ENCODE measurements at regions not wholly inside any gene's neighbourhood (a gene's known extent, or its start where the extent isn't known, plus 50 kb on each side); places are given as distances from the start of the nearest gene placed in this dataset.
"Not testable (repeated sequence)": the region's sequence is repeated elsewhere in the genome, so short reads cannot be mapped to it uniquely, and the experiment has no call there.

DNA sequence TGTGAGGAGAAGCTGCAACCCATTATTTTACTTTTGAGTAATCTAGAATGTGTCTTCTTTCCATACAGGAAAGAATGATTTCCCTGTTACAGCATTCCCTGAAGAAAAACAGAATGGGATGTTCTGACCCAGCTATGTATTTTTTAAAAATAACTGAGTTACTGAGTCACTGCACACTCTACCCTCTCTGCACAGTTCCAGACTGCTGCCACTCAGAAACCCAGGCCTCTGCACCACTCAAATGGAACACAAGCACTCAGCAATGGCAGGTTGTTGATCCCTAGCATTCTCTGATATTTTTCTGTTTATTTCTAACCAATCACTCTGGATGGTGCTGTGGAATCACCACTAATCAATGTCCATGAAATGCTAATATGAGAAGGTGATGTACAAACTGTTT is 1300.0 kb upstream of the FAM98A start:
- no peak for DNase-seq

DNA sequence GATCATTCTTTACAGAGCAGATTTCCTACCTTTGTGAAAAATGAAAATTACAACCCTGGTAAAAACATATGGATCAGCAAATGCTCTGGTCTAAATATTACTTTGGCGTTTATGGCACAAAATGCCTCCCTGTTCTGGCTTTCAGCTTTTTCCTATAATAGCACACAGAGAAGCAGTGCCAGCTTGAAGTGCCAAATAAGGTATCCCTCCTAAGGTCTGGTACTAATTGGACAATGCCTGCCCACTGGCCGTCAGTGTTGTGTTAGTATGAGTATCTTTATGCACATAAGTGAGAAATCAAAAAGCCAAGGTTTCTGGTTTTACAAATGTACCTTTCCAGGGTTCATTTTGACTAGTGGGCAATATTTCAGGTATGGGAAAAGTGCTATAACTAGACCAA is 1293.7 kb upstream of the FAM98A start:
- DNase-seq = no peak

DNA sequence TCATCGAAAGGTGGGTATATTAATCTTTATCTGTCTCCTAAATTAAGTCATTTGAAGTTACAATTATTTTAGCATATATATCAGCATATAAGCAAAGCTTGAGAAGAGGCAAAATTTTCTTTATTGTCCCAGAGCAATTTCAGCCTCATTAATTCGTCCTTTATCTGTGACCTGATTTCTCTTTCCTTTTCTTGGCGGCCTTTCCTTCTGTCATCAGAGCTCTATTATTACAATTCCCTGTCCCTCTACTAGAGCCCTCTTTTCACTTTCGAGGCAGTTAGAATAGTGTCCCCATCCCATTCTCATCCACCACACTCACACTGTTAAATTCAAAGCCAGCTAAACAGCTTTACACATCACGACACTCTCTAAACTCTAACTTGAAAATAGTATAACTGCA is 1293.2 kb upstream of the FAM98A start:
- no peak for DNase-seq

- DNase-seq = no peak
Measured at GRCh38 chr2:34875091-34875745, 1276.1 kb upstream of the FAM98A start.

DNA sequence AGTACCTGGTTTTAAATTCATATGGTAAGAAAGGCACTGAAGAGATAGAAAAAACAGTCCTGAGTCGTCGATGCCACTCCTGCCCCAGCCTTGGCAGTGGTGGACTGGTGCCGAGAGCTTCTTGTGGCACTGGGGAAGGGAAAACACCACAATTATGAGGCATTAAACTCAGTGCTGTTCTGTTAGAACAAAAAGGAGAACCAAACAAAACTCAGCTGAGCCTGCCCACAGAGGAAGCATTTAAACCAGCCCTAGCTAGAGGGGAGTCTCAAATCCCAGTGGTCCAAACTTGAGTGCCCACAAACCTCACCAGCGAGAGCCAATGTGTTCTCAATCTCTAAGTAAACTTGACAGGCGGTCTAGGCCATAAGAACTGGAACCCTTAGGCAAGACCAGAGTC is 1254.5 kb upstream of the FAM98A start:
- no peak for DNase-seq

GRCh38 chr2:34851804-34852203 is 1252.7 kb upstream of the FAM98A start:
- DNase-seq = no peak

- DNase-seq = no peak
Measured at GRCh38 chr2:34849827-34850226, 1250.7 kb upstream of the FAM98A start.

DNA sequence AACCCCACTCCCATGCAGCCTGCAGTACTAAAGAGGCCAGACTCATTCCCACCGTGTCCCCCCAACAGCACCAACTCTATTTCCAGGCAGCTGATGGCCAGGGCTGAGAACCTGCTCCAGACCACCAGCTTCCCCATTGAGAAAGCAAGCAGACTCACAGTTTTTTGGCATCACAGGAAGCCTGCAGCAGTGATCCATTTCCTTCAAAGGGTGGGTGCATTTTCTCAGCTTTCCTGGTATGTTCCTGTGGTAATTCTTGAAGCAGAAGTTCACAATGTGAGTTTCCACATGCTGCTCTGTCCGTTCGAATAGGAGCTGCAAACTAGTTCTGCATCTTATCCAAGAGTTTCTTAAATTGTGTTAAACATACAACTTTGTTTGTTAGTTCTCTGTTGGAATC is 1249.6 kb upstream of the FAM98A start:
- DNase-seq = no peak

- no peak for DNase-seq
Measured at GRCh38 chr2:34848132-34848531, 1249.0 kb upstream of the FAM98A start.

DNA sequence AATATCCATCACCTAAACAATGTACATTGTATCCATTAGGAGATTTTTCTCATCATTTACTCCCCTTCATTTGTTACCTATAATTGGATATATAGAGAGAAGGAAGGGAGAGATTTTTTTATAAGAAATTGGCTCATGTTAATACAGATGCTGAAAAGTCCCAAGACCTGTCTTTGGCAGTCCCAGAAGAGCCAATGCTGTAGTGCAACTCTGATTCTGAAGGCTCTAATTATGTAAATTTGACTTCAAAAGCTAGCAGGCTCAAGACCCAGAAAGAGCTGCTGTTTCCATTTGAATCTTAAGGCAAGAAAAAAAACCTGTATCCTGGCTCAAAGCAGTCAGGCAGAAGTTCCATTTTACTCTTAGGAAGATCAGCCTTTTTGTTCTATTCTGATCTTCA is 1245.5 kb upstream of the FAM98A start:
- DNase-seq = no peak

DNA sequence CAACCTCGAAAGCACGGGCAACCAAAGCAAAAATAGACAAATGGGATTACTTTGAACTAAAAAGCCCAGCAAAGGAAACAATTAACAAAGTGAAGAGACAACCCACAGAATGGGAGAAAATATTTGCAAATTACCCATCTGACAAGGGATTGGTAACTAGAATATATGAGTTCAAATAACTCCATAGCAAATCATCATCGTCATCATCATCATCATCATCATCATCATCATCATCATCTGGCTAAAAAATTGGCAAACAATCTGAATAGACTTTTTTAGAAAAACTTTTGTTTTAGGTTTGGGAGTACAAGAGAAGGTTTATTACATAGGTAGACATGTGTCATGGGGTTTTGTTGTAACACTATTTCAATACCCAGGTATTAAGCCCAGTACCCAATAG is 1239.3 kb upstream of the FAM98A start:
- DNase-seq = no peak

GRCh38 chr2:34836361-34836760 is 1237.3 kb upstream of the FAM98A start:
- DNase-seq = no peak

GRCh38 chr2:34831096-34831495 is 1232.0 kb upstream of the FAM98A start:
- no peak for DNase-seq

DNA sequence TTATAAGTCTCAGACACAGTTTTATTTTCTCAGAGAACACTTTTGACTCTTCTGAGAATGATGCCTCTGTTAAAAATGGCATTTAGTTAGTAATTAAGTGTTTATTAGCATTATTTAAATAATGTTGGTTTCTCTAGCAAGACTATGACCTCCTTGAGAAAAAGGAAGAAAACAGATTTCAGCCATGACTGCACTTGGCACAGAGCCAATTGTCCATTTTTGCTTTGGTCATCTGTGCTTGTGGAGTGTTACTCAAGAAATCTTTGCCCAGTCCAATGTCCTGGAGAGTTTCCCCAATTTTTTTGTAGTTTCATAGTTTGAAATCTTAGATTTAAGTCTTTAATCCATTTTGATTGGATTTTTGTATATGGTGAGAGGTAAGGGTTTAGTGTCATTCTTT is 1229.4 kb upstream of the FAM98A start:
- no peak for DNase-seq

- DNase-seq = no peak
Measured at GRCh38 chr2:34827398-34827797, 1228.3 kb upstream of the FAM98A start.

DNA sequence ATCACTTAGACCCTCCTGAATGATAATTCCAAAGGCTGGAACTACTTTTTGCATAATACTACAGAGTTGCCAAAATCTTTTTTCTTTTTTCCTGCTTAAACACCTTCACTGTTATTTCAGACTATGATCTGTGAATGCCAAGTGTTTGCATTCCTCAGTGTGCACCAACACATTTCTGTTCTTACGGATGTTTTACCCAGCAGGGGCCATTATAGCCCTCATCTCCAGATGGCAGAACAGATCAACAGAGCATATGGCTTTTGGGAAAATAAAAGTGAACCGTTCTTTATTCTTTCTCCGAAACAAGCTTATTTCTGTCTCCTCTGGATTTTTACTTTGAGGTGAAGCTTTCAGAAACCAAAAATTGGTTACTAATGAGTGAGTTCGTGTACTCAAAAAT is 1226.6 kb upstream of the FAM98A start:
- DNase-seq = no peak

GRCh38 chr2:34822616-34823015 is 1223.5 kb upstream of the FAM98A start:
- no peak for DNase-seq

DNA sequence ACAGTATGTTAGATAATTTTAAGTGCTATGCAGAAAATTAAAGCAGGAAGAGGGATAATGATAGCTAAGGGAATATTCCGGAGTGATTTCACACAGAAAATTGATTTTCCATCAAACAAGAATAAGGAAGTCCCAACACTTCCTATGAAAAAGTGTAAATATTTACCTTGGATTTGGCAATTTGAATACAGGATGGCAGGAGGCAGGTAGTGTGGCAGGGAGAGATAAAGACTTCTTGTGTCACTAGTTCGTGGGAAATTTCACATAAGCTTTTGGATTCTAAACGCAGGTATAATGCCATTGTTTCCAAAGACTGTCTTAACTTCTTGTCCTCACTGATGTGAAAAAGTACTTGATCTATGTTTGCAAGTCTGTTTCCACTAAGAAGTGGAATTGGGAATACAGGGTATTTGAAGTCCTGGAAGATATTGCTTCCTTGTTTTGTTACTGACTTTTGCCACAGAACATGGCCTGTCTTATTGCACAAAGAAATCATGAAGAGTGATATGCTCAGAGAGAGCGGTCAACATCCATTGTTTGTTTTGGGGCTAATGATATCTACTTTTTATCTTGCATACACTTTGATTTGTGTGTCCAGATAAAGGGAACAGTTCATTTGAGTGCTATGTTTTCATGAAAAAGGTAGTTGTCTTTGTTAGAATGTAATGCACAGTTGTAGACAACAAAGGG is 1216.1 kb upstream of the FAM98A start:
- DNase-seq = no peak

DNA sequence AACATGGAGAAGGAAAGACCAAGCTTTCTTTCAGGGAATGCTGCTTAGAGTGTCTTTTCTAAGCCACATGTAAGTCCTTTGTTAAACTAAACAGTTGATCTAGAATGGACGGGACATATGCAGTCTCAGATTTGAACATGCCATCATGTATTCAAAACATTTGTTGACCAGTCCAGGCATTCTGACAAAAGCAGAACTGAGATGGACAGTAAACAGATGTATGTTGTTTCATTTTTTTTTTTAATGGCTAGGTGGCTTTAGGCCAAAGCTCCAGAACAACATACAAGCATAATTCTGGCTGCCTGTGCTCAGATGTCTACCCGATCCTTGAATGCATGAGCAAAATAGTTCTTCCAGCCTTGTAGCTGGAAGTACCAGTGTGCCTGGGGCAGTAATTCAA is 1211.4 kb upstream of the FAM98A start:
- no peak for DNase-seq

GRCh38 chr2:34808426-34808825 is 1209.3 kb upstream of the FAM98A start:
- no peak for DNase-seq

GRCh38 chr2:34806891-34807290 is 1207.8 kb upstream of the FAM98A start:
- DNase-seq = no peak

GRCh38 chr2:34806396-34806795 is 1207.3 kb upstream of the FAM98A start:
- no peak for DNase-seq

GRCh38 chr2:34799556-34799955 is 1200.5 kb upstream of the FAM98A start:
- no peak for DNase-seq

- DNase-seq = not testable (repeated sequence)
Measured at GRCh38 chr2:34795586-34795985, 1196.5 kb upstream of the FAM98A start.

- DNase-seq = no peak
Measured at GRCh38 chr2:34789169-34789568, 1190.1 kb upstream of the FAM98A start.

All from 8988T (cell line).